Fibroblast of the conjunctiva (primary cell): ENCODE measurements at regions not wholly inside any gene's neighbourhood (a gene's known extent, or its start where the extent isn't known, plus 50 kb on each side); places are given as distances from the start of the nearest gene placed in this dataset.

Experiments used
- DNase-seq: peaks from one replicate; pipeline ENCODE4 v3.0.0-alpha.2; 2010; ENCODE audit warnings: low read depth

- DNase-seq: no peak
These were observed 333.4 kb upstream of the RNF32 start for GRCh38 chr7:156307193-156307592.

GRCh38 chr7:156305351-156305750 lies 335.2 kb upstream of the RNF32 start:
- DNase-seq: no peak

DNA sequence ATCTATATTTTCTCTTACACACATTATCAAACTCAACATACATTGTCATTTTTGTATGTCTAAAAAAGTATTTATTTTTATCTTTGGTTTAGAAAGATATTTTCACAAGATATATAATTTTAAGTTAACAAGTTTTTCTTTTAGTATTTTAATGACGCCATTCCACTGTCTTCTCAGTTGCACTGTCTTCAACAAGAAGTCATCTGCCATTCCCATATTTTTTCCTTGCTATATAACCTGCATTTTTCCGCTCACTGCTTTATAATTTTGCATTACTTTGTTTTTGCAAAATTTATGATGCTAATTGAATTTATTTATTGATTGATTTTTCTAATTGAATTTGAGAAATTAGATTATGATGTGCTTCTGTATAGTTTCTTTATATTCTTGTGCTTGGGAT lies 357.8 kb upstream of the RNF32 start:
- no peak for DNase-seq

GRCh38 chr7:156279635-156280034 lies 360.9 kb upstream of the RNF32 start:
- DNase-seq: no peak

GRCh38 chr7:156275292-156275691 lies 365.3 kb upstream of the RNF32 start:
- DNase-seq: no peak

- DNase-seq: no peak
These were observed 366.0 kb upstream of the RNF32 start for GRCh38 chr7:156274557-156274956.

- DNase-seq: no peak
These were observed 379.0 kb upstream of the RNF32 start for GRCh38 chr7:156261581-156261980.

DNA sequence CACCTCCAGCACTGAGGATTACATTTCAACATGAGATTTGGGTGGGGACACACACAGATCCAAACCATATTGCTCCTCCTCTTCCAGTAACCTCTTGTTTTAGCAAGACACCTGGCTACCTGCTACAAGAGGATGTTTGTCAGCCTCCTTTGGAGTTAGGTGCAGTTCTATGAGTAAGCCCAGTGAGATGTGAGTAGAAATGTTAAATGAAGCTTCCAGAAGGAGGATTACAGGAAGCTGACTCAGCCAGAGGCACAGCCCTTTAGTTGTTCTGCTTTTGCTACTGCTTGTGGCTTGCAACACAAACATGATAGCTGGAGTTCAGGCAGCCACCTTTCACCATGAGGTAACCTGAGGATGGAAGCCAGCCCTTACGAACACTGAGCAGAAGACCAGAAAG lies 382.7 kb upstream of the RNF32 start:
- no peak for DNase-seq

DNA sequence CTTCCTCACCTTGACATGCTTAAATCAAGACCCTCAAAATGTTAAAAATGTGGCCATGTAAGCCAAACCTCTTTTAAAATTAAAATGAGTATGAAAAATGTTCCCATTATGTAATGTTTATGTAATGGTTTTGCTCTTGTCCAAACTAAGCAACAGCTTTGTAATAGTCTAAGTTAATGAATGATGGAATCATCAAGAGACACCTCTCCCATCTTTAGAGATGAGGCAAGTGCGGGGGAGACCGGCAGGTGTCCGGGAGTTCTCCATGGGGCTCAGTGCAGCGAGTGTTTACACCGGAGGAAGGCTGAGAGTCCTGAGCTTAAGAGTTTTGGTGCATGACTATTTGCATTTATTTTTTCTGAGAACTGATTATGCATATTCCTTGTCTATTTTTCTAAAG lies 384.9 kb upstream of the RNF32 start:
- DNase-seq: no peak

DNA sequence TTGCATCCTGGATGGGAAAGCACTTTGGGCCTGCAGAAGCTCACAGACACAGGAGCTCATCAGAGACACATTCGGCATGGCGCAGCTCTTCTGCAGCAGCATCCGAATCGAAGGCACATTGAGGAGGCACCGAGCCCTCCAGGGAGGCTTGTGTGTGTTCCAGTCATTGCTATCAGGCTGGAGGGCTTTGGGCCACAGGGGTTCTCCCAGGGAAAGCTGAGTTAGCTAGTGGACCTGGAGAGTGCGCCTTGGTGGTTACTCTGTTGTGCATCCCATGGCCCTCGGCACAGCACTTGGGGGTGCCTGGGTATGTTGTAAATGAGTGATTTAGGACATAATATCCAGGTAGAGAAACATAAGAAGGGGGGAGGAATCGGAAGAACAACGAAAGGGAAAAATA lies 388.7 kb upstream of the RNF32 start:
- DNase-seq: no peak

GRCh38 chr7:156240532-156240931 lies 400.0 kb upstream of the RNF32 start:
- no peak for DNase-seq

GRCh38 chr7:156238366-156239133 lies 402.0 kb upstream of the RNF32 start:
- DNase-seq: no peak

GRCh38 chr7:156237614-156238013 lies 403.0 kb upstream of the RNF32 start:
- no peak for DNase-seq

- no peak for DNase-seq
These were observed 403.5 kb upstream of the RNF32 start for GRCh38 chr7:156236936-156237599.

GRCh38 chr7:156236181-156236889 lies 404.2 kb upstream of the RNF32 start:
- DNase-seq: no peak

DNA sequence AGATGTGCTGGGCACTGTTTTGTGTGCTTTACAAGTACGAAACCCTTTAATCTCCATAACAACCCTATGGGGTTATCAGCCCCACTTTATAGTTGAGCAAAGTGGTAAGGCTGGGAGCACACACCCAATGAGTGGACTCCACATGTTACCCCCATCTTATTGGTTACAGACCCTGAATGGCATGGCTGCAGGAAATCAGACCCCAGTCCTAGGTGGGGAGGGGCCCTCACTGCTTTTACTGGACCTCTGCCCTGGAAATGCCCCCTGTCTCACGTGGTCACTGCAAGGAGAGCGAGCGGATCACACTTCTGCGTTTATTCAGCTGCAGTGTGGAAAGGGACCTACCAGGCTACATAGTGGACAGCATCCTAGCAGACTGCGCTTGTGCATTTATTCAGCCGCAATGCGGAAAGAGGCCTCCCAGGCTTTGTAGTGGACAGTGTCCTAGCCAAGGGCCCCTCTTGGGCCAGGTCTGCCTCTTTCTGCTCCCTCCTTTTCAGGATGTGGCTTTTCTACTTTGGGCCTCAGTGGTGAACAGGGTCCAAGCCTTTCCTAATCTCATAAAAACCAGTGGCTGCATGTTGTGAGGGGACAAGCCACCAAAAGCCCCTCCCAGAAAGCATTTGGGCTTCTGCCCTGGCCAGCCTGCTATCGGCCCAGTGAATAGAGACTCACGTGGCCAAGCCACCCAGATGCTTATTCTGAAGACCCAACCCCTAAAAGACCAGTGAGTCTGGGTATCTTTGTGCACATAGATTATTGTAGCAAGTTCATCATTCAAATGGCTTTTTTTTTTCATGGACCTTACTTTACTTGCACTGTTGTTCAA lies 405.7 kb upstream of the RNF32 start:
- no peak for DNase-seq

GRCh38 chr7:156234192-156234591 lies 406.4 kb upstream of the RNF32 start:
- DNase-seq: no peak

DNA sequence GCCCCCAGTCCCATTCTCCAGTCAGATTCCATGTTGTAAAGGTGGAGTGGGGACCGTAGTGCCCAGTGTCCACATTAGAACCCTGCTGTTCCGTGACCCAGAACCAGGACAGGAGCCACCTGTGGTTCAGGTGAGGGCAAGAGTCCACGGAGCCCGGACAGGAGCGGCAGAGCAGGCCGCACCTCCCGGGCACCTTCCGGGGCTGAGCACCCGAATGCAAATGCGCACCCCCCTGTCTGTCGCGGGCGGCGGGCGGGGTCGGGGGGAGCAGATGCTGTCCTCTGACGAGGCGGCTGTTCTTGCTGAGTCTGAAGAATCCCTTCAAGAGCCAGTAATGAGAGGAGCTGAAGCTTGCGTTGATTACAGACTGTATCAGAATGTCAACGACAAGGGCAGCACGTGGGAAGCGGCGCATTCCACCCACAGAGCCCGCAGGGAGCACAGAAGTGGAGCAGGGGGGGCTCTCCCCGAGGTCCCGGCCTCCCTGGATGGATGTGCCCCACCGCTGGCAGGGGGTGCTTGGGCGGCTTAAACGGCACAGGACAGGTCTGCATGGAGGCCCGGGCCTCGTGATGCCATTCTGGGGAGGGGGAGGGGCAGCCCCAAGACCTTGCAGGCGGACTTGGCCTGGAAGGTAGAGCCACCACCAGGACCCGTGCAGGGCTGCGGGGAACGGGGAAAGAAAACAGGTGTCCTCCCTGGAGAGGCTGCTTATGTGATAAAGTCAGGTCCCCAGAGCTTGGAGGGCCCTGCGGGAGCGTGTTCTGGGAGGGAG lies 407.5 kb upstream of the RNF32 start:
- no peak for DNase-seq

DNA sequence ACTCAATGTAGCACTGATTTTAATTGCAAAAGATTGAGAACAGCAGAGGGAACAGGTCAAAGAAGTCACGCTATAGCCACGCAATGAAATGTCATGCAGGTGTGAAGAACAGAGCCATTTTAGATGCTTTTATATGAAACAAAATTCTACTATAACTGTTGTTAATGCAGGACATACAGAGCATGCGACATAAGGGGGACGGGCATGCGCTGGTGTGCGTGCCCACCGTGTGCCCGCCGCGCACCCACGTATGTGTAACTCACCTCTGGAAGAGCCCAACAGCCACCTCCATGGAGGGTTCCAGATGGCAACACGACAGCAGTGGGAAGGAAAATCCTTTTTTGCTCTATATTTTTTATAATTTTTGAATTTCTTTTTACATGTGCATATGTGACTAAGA lies 410.0 kb upstream of the RNF32 start:
- no peak for DNase-seq

GRCh38 chr7:156224833-156225225 lies 412.6 kb upstream of the SHH start:
- DNase-seq: no peak
